Spleen (tissue), 11 donors: ENCODE measurements at regions not wholly inside any gene's neighbourhood (a gene's known extent, or its start where the extent isn't known, plus 50 kb on each side); places are given as distances from the start of the nearest gene placed in this dataset.

ENCODE experiments used
- DNase-seq: peaks from one replicate; pipeline ENCODE4 v3.0.0-alpha.2; 2020
- H3K27ac ChIP-seq, 8 donors: fragments of 200-600 bp; sonication (generic) in 7 of 8; 1 replicate in 4 of 8; 2 replicates in 4 of 8; pipeline versions ENCODE4 v1.5.0 to v1.8.0; 2016 to 2021; ENCODE audit warnings: inconsistent platforms in 4 of 8, mild to moderate bottlenecking in 4 of 8, moderate library complexity in 1 of 8
- H3K27me3 ChIP-seq, 7 donors: fragments of 200-600 bp; sonication (generic) in 6 of 7; replicated peaks in 1 of 7; 1 replicate in 4 of 7; 2 replicates in 3 of 7; pipeline versions ENCODE4 v1.5.0 to v1.8.0; 2016 to 2021; ENCODE audit warnings: inconsistent platforms in 3 of 7, mild to moderate bottlenecking in 1 of 7
- H3K36me3 ChIP-seq, 6 donors: fragments of 200-600 bp; sonication (generic) in 5 of 6; 1 replicate in 4 of 6; 2 replicates in 2 of 6; pipeline versions ENCODE4 v1.5.0 to v1.8.0; 2016 to 2021; ENCODE audit warnings: inconsistent platforms in 2 of 6
- H3K4me1 ChIP-seq, 6 donors: fragments of 200-600 bp; sonication (generic) in 5 of 6; 1 replicate in 3 of 6; 2 replicates in 3 of 6; pipeline versions ENCODE4 v1.5.0 to v1.8.0; 2016 to 2021; ENCODE audit warnings: inconsistent platforms in 3 of 6
- H3K4me3 ChIP-seq, 8 donors: fragments of 200-600 bp; sonication (generic) in 7 of 8; 1 replicate in 4 of 8; 2 replicates in 4 of 8; pipeline versions ENCODE4 v1.5.0 to v1.8.0; 2016 to 2021; ENCODE audit warnings: inconsistent platforms in 4 of 8, mild to moderate bottlenecking in 4 of 8, moderate library complexity in 2 of 8
- H3K9me3 ChIP-seq, 8 donors: fragments of 200-600 bp; sonication (generic) in 7 of 8; 1 replicate in 4 of 8; 2 replicates in 4 of 8; pipeline versions ENCODE4 v1.5.0 to v1.8.0; 2016 to 2021; ENCODE audit warnings: inconsistent platforms in 4 of 8
- POLR2A ChIP-seq, 3 donors: fragments of 450-650 bp; IDR thresholded peaks; one replicate each; pipeline ENCODE4 v1.5.1; 2017; ENCODE audit warnings: antibody characterized with exemption in 3 of 3, mild to moderate bottlenecking in 1 of 3
- POLR2AphosphoS5 ChIP-seq, 3 donors: sonication (generic); formaldehyde crosslinking; IDR thresholded peaks; one replicate each; pipeline ENCODE4 v1.5.1; 2017; ENCODE audit warnings: antibody characterized with exemption in 3 of 3
- WGBS, 5 donors: extraction: QIAGEN DNeasy Blood & Tissue Kit in 3 of 5; methylation state at CpG; one replicate each; pipeline versions ENCODE4 v1.1.5 to v1.1.7; 2013 to 2018; 5-methylcytosine and 5-hydroxymethylcytosine counted together
- intact Hi-C: fragments of 100-400 bp; cut with DNase I; formaldehyde crosslinking; loops from one replicate; pipeline ENCODE4 v1.15.0; 2023; ENCODE audit warnings: low total_unique reads
- TF ChIP-seq, protein P1 (sequence below), 11 experiments: fragments of 200-600 bp in 7 of 11; fragments of 450-650 bp in 4 of 11; sonication (generic) in 4 of 11; IDR thresholded peaks in 8 of 11; conservative IDR thresholded peaks in 3 of 11; 1 replicate in 7 of 11; 2 replicates in 4 of 11; pipeline versions ENCODE4 v1.4.0 to v1.8.0; 2016 to 2021; ENCODE audit warnings: antibody characterized with exemption in 11 of 11, inconsistent platforms in 4 of 11, mild to moderate bottlenecking in 1 of 11
- donor health status: healthy with polysubstance abuse.
- donor health status: DM: no; HTN: no; CAD: no; lungs with moderate emphysema.
- donor health status: DM: no; HTN: no; CAD: no.
- donor health status: Bipolar disorder and iron deficiency.
- donor health status: healthy.
- donor health status: DM: no; HTN: no; CAD: no.
- donor health status: DM: yes; HTN: yes; CAD: no.

DNA sequence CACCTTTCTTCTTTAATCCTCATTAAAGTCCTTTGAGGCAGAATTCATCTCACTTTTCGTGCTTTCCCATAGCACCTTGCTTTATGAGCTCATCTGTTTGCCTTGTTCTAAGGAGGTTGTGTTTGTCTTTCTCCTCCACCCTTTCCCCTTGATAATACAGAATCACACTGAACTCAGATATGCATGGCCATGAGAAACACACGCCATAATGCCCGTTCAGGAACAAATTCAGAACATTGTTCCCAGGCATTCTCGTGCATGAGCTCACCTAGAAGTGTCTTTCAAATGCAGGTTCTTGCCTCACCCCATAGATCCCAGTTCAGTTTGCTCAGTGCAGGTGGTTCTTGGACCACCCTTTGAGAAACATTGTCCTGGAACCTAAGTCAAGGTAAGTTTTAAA, 71.1 kb downstream of the TMEM114 start:
- peaks cover 0 to 14% (median 0%) of the 10 kb centered on the region in 7 donors for H3K27me3 ChIP-seq
- H3K4me1 ChIP-seq: no peaks in the 10 kb centered on the region
- no peak for TF ChIP-seq POLR2A (IDR thresholded peaks at IDR 0.05)
- TF ChIP-seq, protein P1, sequence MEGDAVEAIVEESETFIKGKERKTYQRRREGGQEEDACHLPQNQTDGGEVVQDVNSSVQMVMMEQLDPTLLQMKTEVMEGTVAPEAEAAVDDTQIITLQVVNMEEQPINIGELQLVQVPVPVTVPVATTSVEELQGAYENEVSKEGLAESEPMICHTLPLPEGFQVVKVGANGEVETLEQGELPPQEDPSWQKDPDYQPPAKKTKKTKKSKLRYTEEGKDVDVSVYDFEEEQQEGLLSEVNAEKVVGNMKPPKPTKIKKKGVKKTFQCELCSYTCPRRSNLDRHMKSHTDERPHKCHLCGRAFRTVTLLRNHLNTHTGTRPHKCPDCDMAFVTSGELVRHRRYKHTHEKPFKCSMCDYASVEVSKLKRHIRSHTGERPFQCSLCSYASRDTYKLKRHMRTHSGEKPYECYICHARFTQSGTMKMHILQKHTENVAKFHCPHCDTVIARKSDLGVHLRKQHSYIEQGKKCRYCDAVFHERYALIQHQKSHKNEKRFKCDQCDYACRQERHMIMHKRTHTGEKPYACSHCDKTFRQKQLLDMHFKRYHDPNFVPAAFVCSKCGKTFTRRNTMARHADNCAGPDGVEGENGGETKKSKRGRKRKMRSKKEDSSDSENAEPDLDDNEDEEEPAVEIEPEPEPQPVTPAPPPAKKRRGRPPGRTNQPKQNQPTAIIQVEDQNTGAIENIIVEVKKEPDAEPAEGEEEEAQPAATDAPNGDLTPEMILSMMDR (IDR thresholded peaks at IDR 0.05 in 8 of 11, conservative IDR thresholded peaks at IDR 0.05 in 3 of 11): no peak
- TF ChIP-seq POLR2AphosphoS5 (IDR thresholded peaks at IDR 0.05): no peak
- no peak for DNase-seq
- 72 to 87% (median 75%) methylated on average over 4 of the region's 4 CpGs for WGBS, 5 donors
- intact Hi-C loops: no loop called here
- H3K27ac ChIP-seq: no peak overlapping the region
- H3K9me3 ChIP-seq: no peaks in the 10 kb centered on the region
- no peaks in the 10 kb centered on the region for H3K36me3 ChIP-seq
- no peak overlapping the region for H3K4me3 ChIP-seq

GRCh38 chr16:8517280-8517679, 73.0 kb downstream of the TMEM114 start:
- Histone ChIP-seq H3K4me1 (no peaks in the 10 kb centered on the region), H3K36me3 (no peaks in the 10 kb centered on the region), H3K4me3 (no peak overlapping the region), H3K27ac (no peak overlapping the region), H3K9me3 (no peaks in the 10 kb centered on the region), H3K27me3 (peaks cover 0 to 10% (median 0%) of the 10 kb centered on the region in 7 donors)
- no peak for DNase-seq
- intact Hi-C loops: no loop called here
- TF ChIP-seq, protein P1 (IDR thresholded peaks at IDR 0.05 in 8 of 11, conservative IDR thresholded peaks at IDR 0.05 in 3 of 11): no peak
- no peak for TF ChIP-seq POLR2A (IDR thresholded peaks at IDR 0.05)
- TF ChIP-seq POLR2AphosphoS5 (IDR thresholded peaks at IDR 0.05): no peak
- WGBS, 5 donors: 86 to 94% (median 89%) methylated on average over 4 of the region's 4 CpGs

DNA sequence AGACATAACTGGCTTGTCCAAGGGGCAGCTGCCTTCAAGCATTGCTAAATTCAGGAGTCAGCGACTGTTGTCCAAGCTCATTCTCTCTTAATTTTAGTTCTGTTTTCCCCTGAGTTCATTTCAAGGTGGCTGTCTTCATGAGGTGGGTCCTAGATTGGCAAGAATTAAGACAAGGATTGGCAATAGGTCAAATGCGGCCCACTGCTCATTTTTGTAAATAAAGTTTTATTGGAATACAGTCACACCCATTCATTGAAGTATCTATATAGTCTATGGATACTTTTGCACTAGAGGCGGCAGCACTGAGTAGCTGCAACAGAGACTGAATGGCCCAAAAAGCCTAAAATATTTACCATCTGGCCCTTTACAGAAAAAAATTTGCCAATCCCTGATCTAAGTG, 73.8 kb downstream of the TMEM114 start:
- H3K27ac ChIP-seq: no peak overlapping the region
- peaks cover 0 to 18% (median 0%) of the 10 kb centered on the region in 7 donors for H3K27me3 ChIP-seq
- TF ChIP-seq, protein P1 (IDR thresholded peaks at IDR 0.05 in 8 of 11, conservative IDR thresholded peaks at IDR 0.05 in 3 of 11): no peak
- TF ChIP-seq POLR2AphosphoS5 (IDR thresholded peaks at IDR 0.05): no peak
- TF ChIP-seq POLR2A (IDR thresholded peaks at IDR 0.05): no peak
- intact Hi-C loops: no loop called here
- no peaks in the 10 kb centered on the region for H3K36me3 ChIP-seq
- H3K4me3 ChIP-seq: no peak overlapping the region
- 87 to 97% (median 92%) methylated on average over 3 of the region's 3 CpGs for WGBS, 5 donors
- H3K9me3 ChIP-seq: peaks cover 0 to 4% (median 0%) of the 10 kb centered on the region in 8 donors
- no peaks in the 10 kb centered on the region for H3K4me1 ChIP-seq
- no peak for DNase-seq

DNA sequence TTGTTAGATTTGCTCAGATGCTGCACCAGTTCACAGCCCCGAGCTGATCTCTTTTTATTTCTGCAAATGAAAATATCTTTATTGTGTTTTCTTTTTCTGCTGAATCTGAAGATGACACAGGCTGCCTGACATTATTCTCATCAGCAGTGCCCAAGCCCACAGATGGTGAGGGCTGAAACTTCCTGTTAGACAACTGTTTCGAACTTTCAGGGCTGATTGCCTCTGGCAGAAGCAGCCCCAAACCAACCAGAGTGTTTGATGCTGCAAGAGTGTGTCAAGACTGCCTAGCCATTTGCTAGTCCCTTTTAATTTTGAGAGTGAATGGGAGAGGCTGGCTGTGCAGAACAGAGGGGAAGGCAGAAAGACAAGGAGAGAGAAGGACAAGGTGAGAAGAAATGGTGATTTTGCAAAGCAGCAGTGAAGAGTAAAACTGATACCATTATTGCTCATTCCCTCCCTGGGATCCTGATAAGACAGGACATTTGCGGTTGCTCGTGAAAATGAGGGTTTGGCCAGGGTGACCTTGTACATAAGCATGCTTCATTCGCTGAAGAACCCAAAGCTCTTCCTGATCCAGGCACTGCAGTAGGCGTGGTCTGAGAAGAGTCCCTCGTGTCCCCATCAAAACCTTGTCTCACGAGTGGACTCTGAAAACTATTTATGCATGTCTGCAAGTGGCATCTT, 77.2 kb downstream of the TMEM114 start:
- no peak for DNase-seq
- Histone ChIP-seq H3K36me3 (no peaks in the 10 kb centered on the region), H3K9me3 (peaks cover 0 to 7% (median 0%) of the 10 kb centered on the region in 8 donors), H3K4me3 (no peak overlapping the region), H3K27me3 (peaks cover 0 to 18% (median 0%) of the 10 kb centered on the region in 7 donors), H3K27ac (no peak overlapping the region), H3K4me1 (no peaks in the 10 kb centered on the region)
- intact Hi-C loops: no loop called here
- 56 to 70% (median 63%) methylated on average over 6 to 8 of the region's 8 CpGs for WGBS, 5 donors
- TF ChIP-seq POLR2A (IDR thresholded peaks at IDR 0.05): no peak
- TF ChIP-seq, protein P1 (IDR thresholded peaks at IDR 0.05 in 8 of 11, conservative IDR thresholded peaks at IDR 0.05 in 3 of 11): no peak
